Panc1 (cell line): ENCODE measurements at regions not wholly inside any gene's neighbourhood (a gene's known extent, or its start where the extent isn't known, plus 50 kb on each side); places are given as distances from the start of the nearest gene placed in this dataset.

Experiments
- ATAC-seq: fragments of 200-7000 bp; cut with Tn5 transposase; 2 replicates; pipeline ENCODE4 v1.9.1; 2020; ENCODE audit warnings: mild to moderate bottlenecking, moderate library complexity
- BruUV-seq: library from RNA; stranded (reverse); fragments of 400-500 nt; replicated peaks from 2 replicates; lab custom pipeline; 2021; lab: Mats Ljungman, UMichigan
- CTCF ChIA-PET: fragments of 300-600 bp; sonication (Branson Sonifier 250); formaldehyde crosslinking; loops from one replicate; lab custom pipeline; 2022; ENCODE audit warnings: antibody characterized with exemption; lab: Charles Lee
- POLR2A ChIA-PET: fragments of 300-600 bp; sonication (Branson Sonifier 250); formaldehyde crosslinking; loops from one replicate; lab custom pipeline; 2022; ENCODE audit warnings: antibody characterized with exemption; lab: Charles Lee
- DNase-seq: peaks from one replicate; pipeline ENCODE4 v3.0.0-alpha.2; 2010; ENCODE audit warnings: low read depth, low spot score
- H3K27ac ChIP-seq: 2 replicates; pipeline ENCODE4 v1.5.1; 2011; ENCODE audit warnings: mild to moderate bottlenecking, low read length, inconsistent platforms
- H3K27me3 ChIP-seq: fragments of 200-500 bp; sonication (Bioruptor generic); 2 replicates; pipeline ENCODE4 v1.6.0; 2014; ENCODE audit warnings: low read length, inconsistent platforms; ENCODE audit not compliant: control insufficient read depth, insufficient read depth
- H3K36me3 ChIP-seq: fragments of 200-500 bp; sonication (Bioruptor generic); 2 replicates; pipeline ENCODE4 v1.5.1; 2014; ENCODE audit warnings: inconsistent platforms, mild to moderate bottlenecking, low read length, moderate library complexity; ENCODE audit not compliant: control insufficient read depth, insufficient read depth
- H3K4me1 ChIP-seq: 2 replicates; pipeline ENCODE4 v1.5.1; 2011; ENCODE audit warnings: inconsistent platforms, mild to moderate bottlenecking, low read length, moderate library complexity; ENCODE audit not compliant: control insufficient read depth, insufficient read depth
- H3K4me3 ChIP-seq, 2 experiments: 2 replicates each; pipeline ENCODE4 v1.5.1; 2011 to 2012; ENCODE audit warnings: low read depth in 2 of 2, low read length in 2 of 2, mild to moderate bottlenecking in 2 of 2, inconsistent platforms in 1 of 2, moderate library complexity in 1 of 2
- H3K9me3 ChIP-seq: fragments of 200-500 bp; sonication (Bioruptor generic); 2 replicates; pipeline ENCODE4 v1.5.1; 2014; ENCODE audit warnings: low read depth, mild to moderate bottlenecking, inconsistent platforms, low read length, moderate library complexity; ENCODE audit not compliant: control insufficient read depth, insufficient read depth
- CTCF ChIP-seq: fragments of 450-650 bp; IDR thresholded peaks from 2 replicates; pipeline ENCODE4 v1.5.1; 2017; ENCODE audit warnings: mild to moderate bottlenecking
- POLR2AphosphoS5 ChIP-seq: IDR thresholded peaks from 2 replicates; pipeline ENCODE4 v1.6.1; 2012; ENCODE audit warnings: mild to moderate bottlenecking, low read depth, low read length, moderate library complexity
- REST ChIP-seq, 2 experiments: IDR thresholded peaks; 2 replicates each; pipeline ENCODE4 v1.6.1; 2011 to 2012; ENCODE audit warnings: low read depth in 2 of 2, control low read depth in 1 of 2, low read length in 1 of 2, mild to moderate bottlenecking in 1 of 2, moderate library complexity in 1 of 2; ENCODE audit not compliant: insufficient read depth in 1 of 2
- SIN3A ChIP-seq: IDR thresholded peaks from 2 replicates; pipeline ENCODE4 v1.6.1; 2012; ENCODE audit warnings: low read depth, mild to moderate bottlenecking, low read length, moderate library complexity, borderline replicate concordance; ENCODE audit not compliant: insufficient read depth
- TCF7L2 ChIP-seq: IDR thresholded peaks from 2 replicates; pipeline ENCODE4 v1.6.1; 2011; ENCODE audit warnings: mild to moderate bottlenecking, low read depth, low read length, inconsistent platforms
- in situ Hi-C: cut with HindIII; loops from 2 replicates; pipeline ENCODE4 v1.10.0; 2016; ENCODE audit warnings: low sequenced_read_pairs, low pct_unique_long_range_greater_than_20kb
- intact Hi-C: fragments of 100-400 bp; cut with micrococcal nuclease; formaldehyde crosslinking; loops from one replicate; pipeline ENCODE4 v1.10.0; 2022; ENCODE audit not compliant: unreplicated experiment

GRCh38 chr12:84506282-84506681 is 406.3 kb downstream of the SLC6A15 start:
- CTCF ChIA-PET, result no interaction called here

More at GRCh38 chr12:84506282-84506681, 406.3 kb downstream of the SLC6A15 start:
- Histone ChIP-seq H3K27ac (no peak overlapping the region), H3K36me3 (no peaks in the 10 kb centered on the region), H3K4me3 (no peak overlapping the region), H3K27me3 (no peaks in the 10 kb centered on the region), H3K9me3 (no peaks in the 10 kb centered on the region), H3K4me1 (no peaks in the 10 kb centered on the region)
- in situ Hi-C loops (no loop called here), intact Hi-C loops (loop anchor here (10.0 kb wide), 2 partner anchors 339 to 1821 kb away; partner anchors contain the start of gene TMTC2)
- POLR2A ChIA-PET, result interaction anchor here (0.6 kb wide), 1 partner anchor 516 kb away, joined by 3 read pairs; no protein-coding TSS in a partner anchor
- no TSS peak for BruUV-seq
- DNase-seq, result no peak
- TF ChIP-seq REST (IDR thresholded peaks at IDR 0.05; ENCODE audit: insufficient read depth in 1 of 2, low read depth in 2 of 2, low read length in 1 of 2), result no peak
- no peak for TF ChIP-seq CTCF
- TF ChIP-seq TCF7L2, result no peak
- no peak for TF ChIP-seq POLR2AphosphoS5
- no peak for TF ChIP-seq SIN3A
- ATAC-seq, result no peak
